Liver (tissue), 3 donors: ENCODE measurements at regions not wholly inside any gene's neighbourhood (a gene's known extent, or its start where the extent isn't known, plus 50 kb on each side); places are given as distances from the start of the nearest gene placed in this dataset.

Source experiments
- GABPA ChIP-seq, 2 donors: IDR thresholded peaks in 1 of 2; conservative IDR thresholded peaks in 1 of 2; 2 replicates each; pipeline ENCODE4 v1.6.1; 2016; ENCODE audit warnings: antibody characterized with exemption in 2 of 2, mild to moderate bottlenecking in 1 of 2, moderate library complexity in 1 of 2
- RXRA ChIP-seq, 2 donors: IDR thresholded peaks; 2 replicates each; pipeline ENCODE4 v1.6.1; 2017 to 2018; ENCODE audit warnings: antibody characterized with exemption in 2 of 2, mild to moderate bottlenecking in 1 of 2
- YY1 ChIP-seq: IDR thresholded peaks from 2 replicates; pipeline ENCODE4 v1.6.1; 2016; ENCODE audit warnings: antibody characterized with exemption, mild to moderate bottlenecking
- TF ChIP-seq, protein P1 (sequence below): fragments of 150-350 bp; IDR thresholded peaks from 2 replicates; pipeline ENCODE4 v1.5.1; 2017; ENCODE audit warnings: improper control_type of control experiment, low read depth, low read length; ENCODE audit not compliant: missing input control
- TF ChIP-seq, protein P2 (sequence below): IDR thresholded peaks from 2 replicates; pipeline ENCODE4 v1.6.1; 2016; ENCODE audit warnings: antibody characterized with exemption
- TF ChIP-seq, protein P3 (sequence below): IDR thresholded peaks from 2 replicates; pipeline ENCODE4 v1.6.1; 2016; ENCODE audit warnings: antibody characterized with exemption
- TF ChIP-seq, protein P4 (sequence below): IDR thresholded peaks from 2 replicates; pipeline ENCODE4 v1.6.1; 2016; ENCODE audit warnings: antibody characterized with exemption
- donor health status: healthy.
- donor health status: healthy.

DNA sequence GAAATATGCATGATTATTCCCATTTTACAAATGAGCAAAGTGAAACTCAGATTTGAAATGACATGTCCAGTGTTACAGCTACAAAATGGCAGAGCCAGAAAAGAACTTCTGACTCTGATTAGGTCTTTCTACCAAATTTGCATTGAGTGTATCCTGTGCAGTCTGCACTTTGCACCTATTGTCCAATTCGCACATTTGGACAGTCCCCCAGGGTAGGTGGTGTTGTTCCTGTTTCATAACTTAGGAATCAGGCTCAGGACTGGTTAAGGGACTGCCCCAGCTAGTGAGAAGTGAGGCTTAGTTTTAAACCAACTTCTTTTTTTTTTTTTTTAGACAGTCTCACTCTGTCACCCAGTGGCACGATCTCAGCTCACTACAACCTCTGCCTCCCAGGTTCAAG lies 137.9 kb upstream of the NALF2 start:
- TF ChIP-seq, protein P1, sequence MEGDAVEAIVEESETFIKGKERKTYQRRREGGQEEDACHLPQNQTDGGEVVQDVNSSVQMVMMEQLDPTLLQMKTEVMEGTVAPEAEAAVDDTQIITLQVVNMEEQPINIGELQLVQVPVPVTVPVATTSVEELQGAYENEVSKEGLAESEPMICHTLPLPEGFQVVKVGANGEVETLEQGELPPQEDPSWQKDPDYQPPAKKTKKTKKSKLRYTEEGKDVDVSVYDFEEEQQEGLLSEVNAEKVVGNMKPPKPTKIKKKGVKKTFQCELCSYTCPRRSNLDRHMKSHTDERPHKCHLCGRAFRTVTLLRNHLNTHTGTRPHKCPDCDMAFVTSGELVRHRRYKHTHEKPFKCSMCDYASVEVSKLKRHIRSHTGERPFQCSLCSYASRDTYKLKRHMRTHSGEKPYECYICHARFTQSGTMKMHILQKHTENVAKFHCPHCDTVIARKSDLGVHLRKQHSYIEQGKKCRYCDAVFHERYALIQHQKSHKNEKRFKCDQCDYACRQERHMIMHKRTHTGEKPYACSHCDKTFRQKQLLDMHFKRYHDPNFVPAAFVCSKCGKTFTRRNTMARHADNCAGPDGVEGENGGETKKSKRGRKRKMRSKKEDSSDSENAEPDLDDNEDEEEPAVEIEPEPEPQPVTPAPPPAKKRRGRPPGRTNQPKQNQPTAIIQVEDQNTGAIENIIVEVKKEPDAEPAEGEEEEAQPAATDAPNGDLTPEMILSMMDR = no peak
- TF ChIP-seq, protein P2, sequence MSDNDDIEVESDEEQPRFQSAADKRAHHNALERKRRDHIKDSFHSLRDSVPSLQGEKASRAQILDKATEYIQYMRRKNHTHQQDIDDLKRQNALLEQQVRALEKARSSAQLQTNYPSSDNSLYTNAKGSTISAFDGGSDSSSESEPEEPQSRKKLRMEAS = no peak
- TF ChIP-seq, protein P3, sequence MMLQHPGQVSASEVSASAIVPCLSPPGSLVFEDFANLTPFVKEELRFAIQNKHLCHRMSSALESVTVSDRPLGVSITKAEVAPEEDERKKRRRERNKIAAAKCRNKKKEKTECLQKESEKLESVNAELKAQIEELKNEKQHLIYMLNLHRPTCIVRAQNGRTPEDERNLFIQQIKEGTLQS = no peak
- TF ChIP-seq, protein P4, sequence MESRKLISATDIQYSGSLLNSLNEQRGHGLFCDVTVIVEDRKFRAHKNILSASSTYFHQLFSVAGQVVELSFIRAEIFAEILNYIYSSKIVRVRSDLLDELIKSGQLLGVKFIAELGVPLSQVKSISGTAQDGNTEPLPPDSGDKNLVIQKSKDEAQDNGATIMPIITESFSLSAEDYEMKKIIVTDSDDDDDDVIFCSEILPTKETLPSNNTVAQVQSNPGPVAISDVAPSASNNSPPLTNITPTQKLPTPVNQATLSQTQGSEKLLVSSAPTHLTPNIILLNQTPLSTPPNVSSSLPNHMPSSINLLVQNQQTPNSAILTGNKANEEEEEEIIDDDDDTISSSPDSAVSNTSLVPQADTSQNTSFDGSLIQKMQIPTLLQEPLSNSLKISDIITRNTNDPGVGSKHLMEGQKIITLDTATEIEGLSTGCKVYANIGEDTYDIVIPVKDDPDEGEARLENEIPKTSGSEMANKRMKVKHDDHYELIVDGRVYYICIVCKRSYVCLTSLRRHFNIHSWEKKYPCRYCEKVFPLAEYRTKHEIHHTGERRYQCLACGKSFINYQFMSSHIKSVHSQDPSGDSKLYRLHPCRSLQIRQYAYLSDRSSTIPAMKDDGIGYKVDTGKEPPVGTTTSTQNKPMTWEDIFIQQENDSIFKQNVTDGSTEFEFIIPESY = no peak
- no peak for TF ChIP-seq RXRA (IDR thresholded peaks at IDR 0.05)
- TF ChIP-seq YY1 = no peak
- TF ChIP-seq GABPA (IDR thresholded peaks at IDR 0.05 in 1 of 2, conservative IDR thresholded peaks at IDR 0.05 in 1 of 2) = no peak
